ENCODE measurements at regions not wholly inside any gene's neighbourhood (a gene's known extent, or its start where the extent isn't known, plus 50 kb on each side); places are given as distances from the start of the nearest gene placed in this dataset.

DNA sequence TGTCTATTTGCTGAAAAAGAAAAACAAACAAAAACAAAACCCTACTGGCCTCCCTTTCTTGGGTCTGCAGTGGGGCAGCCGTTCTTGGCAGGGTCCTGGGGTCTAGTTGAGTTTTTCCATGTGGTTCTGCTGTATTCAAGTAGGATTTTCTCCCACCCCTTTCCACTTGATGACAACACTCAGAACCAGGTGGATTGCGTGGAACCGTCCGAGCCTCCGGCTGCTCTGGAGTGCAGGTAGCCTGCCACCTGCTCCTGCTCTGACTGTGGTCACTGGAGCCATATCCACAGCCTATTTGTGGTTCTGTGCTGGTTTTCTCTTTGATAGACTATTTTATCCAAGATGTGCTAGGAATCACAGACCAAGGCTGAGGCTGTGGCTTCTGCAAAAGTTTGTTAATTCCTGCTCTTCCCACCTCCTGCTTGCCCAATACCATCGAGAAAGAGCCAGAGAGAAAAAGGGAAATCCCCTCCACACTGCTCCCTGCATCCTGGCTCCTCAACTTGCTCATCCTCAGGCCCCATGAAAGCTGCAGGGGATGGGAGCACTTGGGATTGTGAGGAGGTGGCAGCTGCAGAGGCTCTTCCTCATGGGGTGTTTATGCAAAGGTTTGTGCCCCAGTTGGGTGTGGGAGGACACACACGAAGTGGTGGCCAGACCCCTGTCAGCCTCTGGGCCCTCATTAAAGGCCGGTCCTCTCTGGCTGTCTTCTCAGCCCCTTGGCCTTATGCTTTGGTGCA lies 377.8 kb upstream of the TNRC6C start:
- no peaks in the 10 kb centered on the region for H4K20me1 ChIP-seq (ENCODE audit: low read depth, low read length)
- no peak overlapping the region for H3K27ac ChIP-seq (ENCODE audit: low read depth, low read length)
- H3K9ac ChIP-seq (ENCODE audit: low read length): no peak overlapping the region
- no peaks in the 10 kb centered on the region for H3K36me3 ChIP-seq (ENCODE audit: low read length)
- H3K79me2 ChIP-seq (ENCODE audit: insufficient read depth, low read length): no peaks in the 10 kb centered on the region
- H3K4me3 ChIP-seq (ENCODE audit: insufficient read depth, low read length, poor library complexity, severe bottlenecking): no peak overlapping the region
- H2AFZ ChIP-seq (ENCODE audit: low read depth, low read length, severe bottlenecking): no peak overlapping the region
- H3K27me3 ChIP-seq (ENCODE audit: low read length): no peaks in the 10 kb centered on the region
- no peaks in the 10 kb centered on the region for H3K9me3 ChIP-seq (ENCODE audit: insufficient read depth, low read length)
- no peak overlapping the region for H3K4me2 ChIP-seq (ENCODE audit: low read depth, low read length, poor library complexity, severe bottlenecking)
- H3F3A ChIP-seq (ENCODE audit: insufficient read depth): no peaks in the 10 kb centered on the region
- H3K9me2 ChIP-seq (replicated peaks; ENCODE audit: insufficient read depth, low read length): no peaks in the 10 kb centered on the region
- no peak for TF ChIP-seq EZH2phosphoT487 (conservative IDR thresholded peaks at IDR 0.05; ENCODE audit: low read length)
- TF ChIP-seq, protein P1, sequence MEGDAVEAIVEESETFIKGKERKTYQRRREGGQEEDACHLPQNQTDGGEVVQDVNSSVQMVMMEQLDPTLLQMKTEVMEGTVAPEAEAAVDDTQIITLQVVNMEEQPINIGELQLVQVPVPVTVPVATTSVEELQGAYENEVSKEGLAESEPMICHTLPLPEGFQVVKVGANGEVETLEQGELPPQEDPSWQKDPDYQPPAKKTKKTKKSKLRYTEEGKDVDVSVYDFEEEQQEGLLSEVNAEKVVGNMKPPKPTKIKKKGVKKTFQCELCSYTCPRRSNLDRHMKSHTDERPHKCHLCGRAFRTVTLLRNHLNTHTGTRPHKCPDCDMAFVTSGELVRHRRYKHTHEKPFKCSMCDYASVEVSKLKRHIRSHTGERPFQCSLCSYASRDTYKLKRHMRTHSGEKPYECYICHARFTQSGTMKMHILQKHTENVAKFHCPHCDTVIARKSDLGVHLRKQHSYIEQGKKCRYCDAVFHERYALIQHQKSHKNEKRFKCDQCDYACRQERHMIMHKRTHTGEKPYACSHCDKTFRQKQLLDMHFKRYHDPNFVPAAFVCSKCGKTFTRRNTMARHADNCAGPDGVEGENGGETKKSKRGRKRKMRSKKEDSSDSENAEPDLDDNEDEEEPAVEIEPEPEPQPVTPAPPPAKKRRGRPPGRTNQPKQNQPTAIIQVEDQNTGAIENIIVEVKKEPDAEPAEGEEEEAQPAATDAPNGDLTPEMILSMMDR (IDR thresholded peaks at IDR 0.05; ENCODE audit: insufficient read depth, low read length, poor library complexity, severe bottlenecking): no peak

DNA sequence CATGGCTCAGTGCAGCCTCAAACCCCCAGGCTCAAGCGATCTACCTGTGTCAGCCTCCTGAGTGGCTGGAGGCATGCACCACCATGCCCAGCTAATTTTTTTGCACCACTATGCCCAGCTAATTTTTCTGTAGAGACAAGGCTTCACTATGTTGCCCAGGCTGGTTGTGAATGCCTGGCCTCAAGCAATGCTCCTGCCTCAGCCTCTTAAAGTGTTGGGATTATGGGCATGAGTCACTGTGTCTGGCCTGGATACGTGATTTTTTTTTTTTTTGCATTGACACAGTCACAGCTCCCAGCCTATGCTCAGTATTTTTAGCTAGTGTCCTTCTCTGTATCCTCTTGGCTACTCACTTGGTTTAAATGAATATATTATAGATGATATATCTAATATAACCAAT lies 377.0 kb upstream of the TNRC6C start:
- Histone ChIP-seq H3F3A (ENCODE audit: insufficient read depth) (no peaks in the 10 kb centered on the region), H3K79me2 (ENCODE audit: insufficient read depth, low read length) (no peaks in the 10 kb centered on the region), H3K9me2 (replicated peaks; ENCODE audit: insufficient read depth, low read length) (no peaks in the 10 kb centered on the region), H3K9ac (ENCODE audit: low read length) (no peak overlapping the region), H3K27me3 (ENCODE audit: low read length) (no peaks in the 10 kb centered on the region), H4K20me1 (ENCODE audit: low read depth, low read length) (no peaks in the 10 kb centered on the region), H3K4me3 (ENCODE audit: insufficient read depth, low read length, poor library complexity, severe bottlenecking) (no peak overlapping the region), H3K9me3 (ENCODE audit: insufficient read depth, low read length) (no peaks in the 10 kb centered on the region), H2AFZ (ENCODE audit: low read depth, low read length, severe bottlenecking) (no peak overlapping the region), H3K4me2 (ENCODE audit: low read depth, low read length, poor library complexity, severe bottlenecking) (no peak overlapping the region), H3K27ac (ENCODE audit: low read depth, low read length) (no peak overlapping the region), H3K36me3 (ENCODE audit: low read length) (no peaks in the 10 kb centered on the region)
- no peak for TF ChIP-seq EZH2phosphoT487 (conservative IDR thresholded peaks at IDR 0.05; ENCODE audit: low read length)
- TF ChIP-seq, protein P1 (IDR thresholded peaks at IDR 0.05; ENCODE audit: insufficient read depth, low read length, poor library complexity, severe bottlenecking): no peak

DNA sequence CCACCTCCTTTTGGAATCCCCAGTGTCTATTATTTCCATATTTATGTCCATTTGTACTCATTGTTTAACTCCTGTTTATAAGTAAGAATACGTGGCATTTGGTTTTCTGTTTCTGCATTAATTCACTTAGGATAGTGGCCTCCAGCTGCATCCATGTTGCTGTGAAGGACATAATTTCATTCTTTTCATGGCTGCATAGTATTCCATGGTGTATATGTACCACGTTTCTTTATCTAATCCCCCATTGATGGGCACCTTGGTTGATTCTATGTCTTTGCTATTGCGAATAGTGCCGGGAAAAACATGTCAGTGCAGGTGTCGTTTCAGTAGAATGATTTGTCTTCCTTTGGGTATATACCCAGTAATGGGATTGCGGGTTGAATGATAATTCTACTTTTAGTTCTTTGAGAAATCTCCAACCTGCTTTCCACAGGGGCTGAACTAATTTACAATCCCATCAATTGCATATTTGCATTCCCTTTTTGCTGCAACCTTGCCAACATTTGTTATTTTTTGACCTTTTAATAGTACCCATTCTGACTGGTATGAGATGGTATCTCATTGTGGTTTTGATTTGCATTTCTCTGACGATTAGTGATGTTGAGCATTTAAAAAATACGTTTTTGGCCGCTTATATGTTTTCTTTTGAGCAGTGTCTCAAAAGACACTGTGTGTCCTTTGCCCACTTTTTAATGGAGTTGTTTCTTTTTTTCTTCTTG lies 373.2 kb upstream of the TNRC6C start:
- H3F3A ChIP-seq (ENCODE audit: insufficient read depth): no peaks in the 10 kb centered on the region
- no peak overlapping the region for H3K9ac ChIP-seq (ENCODE audit: low read length)
- H3K36me3 ChIP-seq (ENCODE audit: low read length): no peaks in the 10 kb centered on the region
- H3K9me3 ChIP-seq (ENCODE audit: insufficient read depth, low read length): no peaks in the 10 kb centered on the region
- no peak overlapping the region for H3K4me3 ChIP-seq (ENCODE audit: insufficient read depth, low read length, poor library complexity, severe bottlenecking)
- TF ChIP-seq, protein P1 (IDR thresholded peaks at IDR 0.05; ENCODE audit: insufficient read depth, low read length, poor library complexity, severe bottlenecking): no peak
- no peak for TF ChIP-seq EZH2phosphoT487 (conservative IDR thresholded peaks at IDR 0.05; ENCODE audit: low read length)
- no peaks in the 10 kb centered on the region for H3K9me2 ChIP-seq (replicated peaks; ENCODE audit: insufficient read depth, low read length)
- no peaks in the 10 kb centered on the region for H3K79me2 ChIP-seq (ENCODE audit: insufficient read depth, low read length)
- H3K27me3 ChIP-seq (ENCODE audit: low read length): no peaks in the 10 kb centered on the region
- no peak overlapping the region for H3K4me2 ChIP-seq (ENCODE audit: low read depth, low read length, poor library complexity, severe bottlenecking)
- H4K20me1 ChIP-seq (ENCODE audit: low read depth, low read length): no peaks in the 10 kb centered on the region
- H2AFZ ChIP-seq (ENCODE audit: low read depth, low read length, severe bottlenecking): no peak overlapping the region
- H3K27ac ChIP-seq (ENCODE audit: low read depth, low read length): no peak overlapping the region
